Ovary (tissue), 3 donors: ENCODE measurements at regions not wholly inside any gene's neighbourhood (a gene's known extent, or its start where the extent isn't known, plus 50 kb on each side); places are given as distances from the start of the nearest gene placed in this dataset.

Source experiments
- CTCF ChIP-seq, 3 donors: fragments of 450-650 bp in 2 of 3; fragments of 200-600 bp in 1 of 3; IDR thresholded peaks; one replicate each; pipeline versions ENCODE4 v1.5.1 to v1.8.0; 2016 to 2022; ENCODE audit warnings: antibody characterized with exemption in 3 of 3, mild to moderate bottlenecking in 1 of 3
- POLR2A ChIP-seq: fragments of 450-650 bp; IDR thresholded peaks from one replicate; pipeline ENCODE4 v1.6.1; 2017; ENCODE audit warnings: antibody characterized with exemption, mild to moderate bottlenecking, moderate library complexity
- donor health status: DM: no; HTN: no; CAD: no.

- no peak for TF ChIP-seq POLR2A
- no peak for TF ChIP-seq CTCF (IDR thresholded peaks at IDR 0.05)
These were observed 482.3 kb downstream of the TRAM1L1 start for GRCh38 chr4:116603096-116603495.
